ENCODE measurements at regions not wholly inside any gene's neighbourhood (a gene's known extent, or its start where the extent isn't known, plus 50 kb on each side); places are given as distances from the start of the nearest gene placed in this dataset.
"Not testable (repeated sequence)": the region's sequence is repeated elsewhere in the genome, so short reads cannot be mapped to it uniquely, and the experiment has no call there.

GRCh38 chr5:143976055-143976454, 164.1 kb downstream of the HMHB1 start:
- H3K4me3 ChIP-seq (replicated peaks; ENCODE audit: low read depth, low read length), result no peak overlapping the region
- no peak for TF ChIP-seq CTCF (IDR thresholded peaks at IDR 0.05; ENCODE audit: low read depth, low read length, missing control alignments)
- no peak for DNase-seq (ENCODE audit: extremely low read depth, low read depth)

- no peak overlapping the region for H3K4me3 ChIP-seq (replicated peaks; ENCODE audit: low read depth, low read length)
- TF ChIP-seq CTCF (IDR thresholded peaks at IDR 0.05; ENCODE audit: low read depth, low read length, missing control alignments), result no peak
- DNase-seq (ENCODE audit: extremely low read depth, low read depth), result no peak
These were observed 166.0 kb downstream of the HMHB1 start for GRCh38 chr5:143977891-143978461.

GRCh38 chr5:143979044-143979690, 167.2 kb downstream of the HMHB1 start:
- H3K4me3 ChIP-seq (replicated peaks; ENCODE audit: low read depth, low read length), result no peak overlapping the region
- DNase-seq (ENCODE audit: extremely low read depth, low read depth), result no peak
- TF ChIP-seq CTCF (IDR thresholded peaks at IDR 0.05; ENCODE audit: low read depth, low read length, missing control alignments), result no peak

GRCh38 chr5:143980506-143980905, 168.5 kb downstream of the HMHB1 start:
- no peak for TF ChIP-seq CTCF (IDR thresholded peaks at IDR 0.05; ENCODE audit: low read depth, low read length, missing control alignments)
- H3K4me3 ChIP-seq (replicated peaks; ENCODE audit: low read depth, low read length), result no peak overlapping the region
- DNase-seq (ENCODE audit: extremely low read depth, low read depth), result no peak

GRCh38 chr5:143982957-143983356, 171.0 kb downstream of the HMHB1 start:
- DNase-seq (ENCODE audit: extremely low read depth, low read depth); H3K4me3 ChIP-seq (replicated peaks; ENCODE audit: low read depth, low read length): not testable (repeated sequence)

GRCh38 chr5:143985832-143986515, 174.0 kb downstream of the HMHB1 start:
- no peak for TF ChIP-seq CTCF (IDR thresholded peaks at IDR 0.05; ENCODE audit: low read depth, low read length, missing control alignments)
- DNase-seq (ENCODE audit: extremely low read depth, low read depth), result no peak
- no peak overlapping the region for H3K4me3 ChIP-seq (replicated peaks; ENCODE audit: low read depth, low read length)

GRCh38 chr5:143986516-143987212, 174.7 kb downstream of the HMHB1 start:
- no peak overlapping the region for H3K4me3 ChIP-seq (replicated peaks; ENCODE audit: low read depth, low read length)

More at GRCh38 chr5:143986516-143987212, 174.7 kb downstream of the HMHB1 start:
- no peak for TF ChIP-seq CTCF (IDR thresholded peaks at IDR 0.05; ENCODE audit: low read depth, low read length, missing control alignments)
- no peak for DNase-seq (ENCODE audit: extremely low read depth, low read depth)
